LNCAP (cell line): ENCODE measurements at regions not wholly inside any gene's neighbourhood (a gene's known extent, or its start where the extent isn't known, plus 50 kb on each side); places are given as distances from the start of the nearest gene placed in this dataset.

ENCODE experiments used
- TF ChIP-seq, protein P1 (sequence below): fragments of 450-650 bp; IDR thresholded peaks from 2 replicates; pipeline ENCODE4 v1.5.1; 2017; ENCODE audit warnings: mild to moderate bottlenecking

DNA sequence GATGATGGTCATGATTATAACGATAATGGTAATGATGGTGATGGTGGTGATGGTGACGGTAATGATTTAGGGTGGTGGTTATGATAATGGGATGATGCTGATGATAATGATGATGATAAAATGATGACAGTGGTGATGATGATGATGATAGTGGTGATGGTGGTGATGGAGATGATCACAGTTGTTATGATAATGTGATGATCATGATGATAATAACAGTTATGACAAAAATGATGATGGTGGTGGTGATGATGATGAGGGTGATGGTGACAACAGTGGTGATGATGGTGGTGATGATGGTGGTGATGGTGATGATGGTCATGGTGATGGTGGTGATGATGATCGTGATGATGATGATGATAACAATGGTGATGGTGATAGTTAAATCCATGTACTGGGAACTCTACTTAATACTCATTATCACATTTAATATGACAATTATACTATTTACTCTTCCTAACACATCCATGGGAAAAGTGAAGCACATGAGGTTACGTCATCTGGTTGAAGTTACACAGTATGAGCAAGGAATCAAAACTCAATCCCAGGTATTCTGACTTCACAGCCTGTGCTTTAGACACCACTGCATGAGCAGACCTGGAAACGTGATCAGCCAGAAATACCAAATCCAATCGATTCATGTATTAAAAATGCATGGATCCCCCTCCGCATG, 322.2 kb downstream of the BRD1 start:
- TF ChIP-seq, protein P1, sequence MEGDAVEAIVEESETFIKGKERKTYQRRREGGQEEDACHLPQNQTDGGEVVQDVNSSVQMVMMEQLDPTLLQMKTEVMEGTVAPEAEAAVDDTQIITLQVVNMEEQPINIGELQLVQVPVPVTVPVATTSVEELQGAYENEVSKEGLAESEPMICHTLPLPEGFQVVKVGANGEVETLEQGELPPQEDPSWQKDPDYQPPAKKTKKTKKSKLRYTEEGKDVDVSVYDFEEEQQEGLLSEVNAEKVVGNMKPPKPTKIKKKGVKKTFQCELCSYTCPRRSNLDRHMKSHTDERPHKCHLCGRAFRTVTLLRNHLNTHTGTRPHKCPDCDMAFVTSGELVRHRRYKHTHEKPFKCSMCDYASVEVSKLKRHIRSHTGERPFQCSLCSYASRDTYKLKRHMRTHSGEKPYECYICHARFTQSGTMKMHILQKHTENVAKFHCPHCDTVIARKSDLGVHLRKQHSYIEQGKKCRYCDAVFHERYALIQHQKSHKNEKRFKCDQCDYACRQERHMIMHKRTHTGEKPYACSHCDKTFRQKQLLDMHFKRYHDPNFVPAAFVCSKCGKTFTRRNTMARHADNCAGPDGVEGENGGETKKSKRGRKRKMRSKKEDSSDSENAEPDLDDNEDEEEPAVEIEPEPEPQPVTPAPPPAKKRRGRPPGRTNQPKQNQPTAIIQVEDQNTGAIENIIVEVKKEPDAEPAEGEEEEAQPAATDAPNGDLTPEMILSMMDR: no peak

DNA sequence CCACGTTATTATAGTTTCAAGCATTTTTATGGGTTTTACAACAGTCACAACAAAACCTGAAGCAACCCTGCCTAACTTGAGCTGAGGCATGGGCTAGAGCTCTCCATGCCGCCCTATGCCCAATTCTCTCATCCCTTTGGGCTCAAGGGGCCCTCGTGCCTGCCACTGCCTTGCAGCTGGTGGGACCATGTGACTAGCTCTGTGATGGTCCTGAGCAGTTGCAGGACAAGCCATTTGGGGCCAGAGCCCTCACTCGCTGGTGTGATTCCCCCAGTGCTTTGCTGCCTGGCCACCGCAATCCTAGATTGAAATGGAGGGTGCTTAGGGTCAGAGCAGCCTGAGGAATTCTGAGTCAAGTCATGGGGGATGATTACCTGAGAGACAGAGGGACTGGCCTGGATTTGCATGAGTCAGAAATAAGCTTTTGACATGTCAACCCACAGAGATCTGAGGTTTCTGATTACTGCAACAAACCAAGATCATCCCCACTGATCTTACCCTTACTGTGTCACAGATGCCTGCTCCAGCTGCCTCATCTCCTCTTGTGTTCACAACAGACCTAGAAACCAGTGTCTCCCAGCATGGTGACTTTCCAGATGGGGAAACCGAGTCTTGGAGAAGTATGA, 323.7 kb downstream of the BRD1 start:
- TF ChIP-seq, protein P1: no peak

DNA sequence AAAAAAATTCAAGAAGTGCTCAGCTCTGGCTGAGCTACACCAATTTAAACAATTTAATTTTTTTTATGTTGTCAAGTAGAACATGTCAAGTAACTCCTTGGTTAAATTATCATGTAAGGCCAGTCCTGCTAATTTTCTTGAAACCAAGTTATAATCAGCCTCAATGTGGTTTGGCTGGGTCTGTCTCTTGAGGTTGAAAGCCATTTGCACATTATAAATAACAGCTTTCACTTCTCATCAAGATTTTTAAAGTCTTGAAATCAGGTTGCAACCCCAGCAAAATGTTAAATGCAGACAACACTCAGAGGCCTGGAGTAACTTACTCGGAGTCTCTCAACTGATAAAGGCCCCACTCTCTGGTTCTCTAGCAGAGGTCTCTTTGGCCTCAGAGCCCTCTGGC, 324.4 kb downstream of the BRD1 start:
- TF ChIP-seq, protein P1: no peak

DNA sequence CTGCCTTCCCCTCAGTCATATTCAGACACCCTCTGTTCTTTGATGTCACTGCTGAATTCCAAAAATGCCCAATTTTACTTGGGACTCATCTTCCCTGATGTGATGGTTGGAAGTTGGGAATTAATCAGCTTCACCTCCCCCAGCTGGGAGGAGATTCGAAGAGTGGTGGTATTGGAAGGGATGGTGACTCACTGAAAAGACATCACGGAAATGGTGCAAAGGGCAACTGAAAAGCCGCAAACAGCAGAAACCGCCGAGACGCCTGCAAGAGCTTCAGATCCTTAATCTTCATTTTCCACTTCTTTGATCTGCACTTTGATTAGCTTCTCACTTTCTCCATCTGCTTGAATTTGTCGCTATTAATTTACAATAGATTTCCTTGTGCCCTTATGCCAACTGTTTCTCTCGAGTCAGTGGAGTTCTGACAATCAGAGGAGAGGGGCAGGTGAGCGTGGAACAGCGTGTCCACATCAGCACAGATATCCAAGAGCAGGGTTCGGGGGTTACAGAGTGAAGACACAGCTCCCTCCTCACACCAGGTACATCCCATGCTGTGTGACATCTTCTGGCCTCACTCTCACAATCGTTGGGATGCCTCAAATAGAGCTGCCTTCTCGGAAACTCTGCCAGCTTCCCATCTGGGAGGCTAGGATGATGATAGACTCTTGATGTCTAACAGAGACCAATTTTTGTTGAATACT, 325.4 kb downstream of the BRD1 start:
- TF ChIP-seq, protein P1: no peak

DNA sequence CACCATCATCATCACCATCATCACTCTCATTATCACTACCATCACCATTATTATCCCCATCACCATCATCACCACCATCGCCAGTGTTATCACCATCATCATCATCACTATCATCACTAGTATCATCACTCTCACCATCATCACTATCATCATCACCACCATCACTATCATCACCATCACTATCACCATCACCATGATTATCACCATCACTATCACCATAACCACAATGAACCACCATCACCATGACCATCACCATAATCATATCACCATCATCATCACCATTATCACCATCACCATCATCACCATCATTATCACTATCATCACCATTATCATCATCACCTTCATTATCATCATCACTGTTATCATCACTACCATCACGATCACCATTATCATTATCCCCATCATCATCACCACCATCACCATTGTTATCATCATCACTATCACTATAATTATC, 326.7 kb downstream of the BRD1 start:
- TF ChIP-seq, protein P1: no peak

DNA sequence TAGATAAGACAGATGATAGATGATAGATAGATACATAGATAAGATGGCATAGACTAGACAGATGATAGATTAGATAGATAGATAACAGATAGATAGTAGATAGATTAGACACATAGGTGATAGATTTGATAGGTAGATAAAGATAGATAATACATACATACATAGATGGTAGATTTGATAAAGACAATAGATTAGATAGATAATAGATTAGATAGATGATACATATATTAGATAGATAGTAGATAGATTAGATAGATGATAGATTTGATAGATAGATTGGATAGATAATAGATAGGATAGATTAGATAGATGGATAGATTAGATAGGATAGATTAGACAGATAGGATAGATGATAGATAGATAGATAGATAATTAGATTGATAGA, 327.6 kb downstream of the BRD1 start:
- TF ChIP-seq, protein P1: no peak

DNA sequence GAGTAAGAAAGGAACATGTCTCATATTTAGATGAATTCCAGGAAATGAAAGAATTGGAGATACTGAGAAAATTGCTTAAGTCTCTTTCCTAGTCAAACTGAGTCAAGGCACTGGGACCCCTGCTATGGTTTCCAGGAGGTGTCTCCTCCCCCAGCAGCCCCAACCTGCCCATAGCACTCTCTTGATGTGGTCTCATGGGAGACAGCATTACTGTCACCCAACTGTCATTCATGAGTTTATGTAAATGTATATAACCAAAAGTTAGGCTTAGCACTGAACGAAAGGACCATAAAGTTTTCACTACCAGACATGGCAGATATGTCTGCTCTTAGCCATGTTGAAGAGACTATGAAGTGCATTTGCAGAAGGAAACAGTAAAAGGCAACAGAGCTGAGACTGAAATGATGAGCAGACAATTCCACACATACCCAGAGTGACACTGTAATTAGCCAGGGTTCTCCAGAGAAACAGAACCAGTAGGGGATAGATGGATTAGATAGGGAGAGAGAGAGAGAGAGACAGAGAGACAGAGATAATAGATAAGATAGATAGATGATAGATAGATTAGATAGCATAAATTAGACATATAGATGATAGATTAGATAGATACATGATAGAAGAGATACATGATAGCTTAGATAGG, 328.1 kb downstream of the BRD1 start:
- TF ChIP-seq, protein P1: no peak
